Activated T-helper 9 cell treated with anti-CD3 and anti-CD28 coated beads, Interleukin-2, amount 50 U/mL, for 16 hours (primary cell): ENCODE measurements at regions not wholly inside any gene's neighbourhood (a gene's known extent, or its start where the extent isn't known, plus 50 kb on each side); places are given as distances from the start of the nearest gene placed in this dataset.

Experiments used
- DNase-seq: peaks from one replicate; pipeline ENCODE4 v3.0.0-alpha.2; 2020; ENCODE audit warnings: low read depth

GRCh38 chr13:72113076-72113475, 246.1 kb upstream of the DACH1 start:
- DNase-seq, result no peak

GRCh38 chr13:72112216-72112615, 245.2 kb upstream of the DACH1 start:
- no peak for DNase-seq

- no peak for DNase-seq
Measured at GRCh38 chr13:72109863-72110262, 242.9 kb upstream of the DACH1 start.

- no peak for DNase-seq
Measured at GRCh38 chr13:72104656-72105180, 237.7 kb upstream of the DACH1 start.

GRCh38 chr13:72101768-72102400, 234.9 kb upstream of the DACH1 start:
- DNase-seq, result no peak

DNA sequence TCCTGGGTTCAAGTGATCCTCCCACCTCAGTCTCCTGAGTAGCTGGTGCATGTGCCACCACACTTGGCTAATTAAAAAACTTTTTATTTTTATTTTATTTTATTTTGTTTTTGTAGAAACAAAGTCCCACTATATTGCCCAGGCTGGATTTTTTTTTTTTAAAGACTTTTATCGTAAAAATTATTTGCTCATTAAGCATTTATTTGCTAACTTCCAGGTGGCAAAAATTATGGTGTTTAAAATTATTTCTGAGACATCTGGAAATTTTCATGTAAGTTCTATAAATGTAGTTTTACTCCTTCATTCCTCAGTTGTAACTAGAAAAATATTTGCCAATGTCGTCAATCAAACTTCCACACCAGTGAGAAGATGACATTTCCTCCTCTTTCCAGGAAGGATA, 233.3 kb upstream of the DACH1 start:
- no peak for DNase-seq

DNA sequence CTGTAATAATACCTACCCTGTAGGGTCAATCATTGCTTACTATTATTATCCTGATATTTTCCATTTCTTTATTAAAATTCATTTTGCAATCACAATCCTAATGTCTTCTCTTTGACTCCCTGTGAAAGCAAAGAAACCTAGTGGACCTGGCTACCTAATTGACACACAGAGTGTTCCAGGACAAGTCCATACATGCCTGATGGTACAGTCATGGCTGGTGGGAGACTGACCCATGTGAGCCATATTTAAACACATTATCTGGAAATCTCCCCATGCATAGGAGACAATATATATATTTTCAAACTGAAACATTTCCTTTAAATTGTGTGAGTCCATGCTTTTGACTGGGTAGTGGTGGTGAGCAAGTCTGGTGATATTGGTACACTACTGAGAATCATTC, 230.6 kb upstream of the DACH1 start:
- DNase-seq, result no peak

DNA sequence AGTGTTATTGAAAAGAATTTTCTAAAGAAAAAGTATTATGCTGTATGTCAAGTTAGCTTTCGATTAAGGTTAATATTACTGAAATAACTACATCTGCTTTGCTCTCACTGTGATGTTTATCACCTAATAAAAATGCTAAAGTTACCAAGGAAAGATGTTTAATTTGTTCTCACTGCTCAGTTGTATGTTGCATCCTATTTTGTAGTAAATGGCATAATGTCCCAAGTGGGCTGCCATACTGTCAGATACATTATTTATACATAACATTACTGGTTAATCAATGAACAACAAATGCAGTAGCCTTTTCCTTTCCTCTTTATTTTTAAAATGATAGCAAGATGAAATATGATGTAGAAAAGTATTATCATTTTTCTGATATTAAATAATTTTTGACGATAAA, 226.3 kb upstream of the DACH1 start:
- DNase-seq, result no peak

DNA sequence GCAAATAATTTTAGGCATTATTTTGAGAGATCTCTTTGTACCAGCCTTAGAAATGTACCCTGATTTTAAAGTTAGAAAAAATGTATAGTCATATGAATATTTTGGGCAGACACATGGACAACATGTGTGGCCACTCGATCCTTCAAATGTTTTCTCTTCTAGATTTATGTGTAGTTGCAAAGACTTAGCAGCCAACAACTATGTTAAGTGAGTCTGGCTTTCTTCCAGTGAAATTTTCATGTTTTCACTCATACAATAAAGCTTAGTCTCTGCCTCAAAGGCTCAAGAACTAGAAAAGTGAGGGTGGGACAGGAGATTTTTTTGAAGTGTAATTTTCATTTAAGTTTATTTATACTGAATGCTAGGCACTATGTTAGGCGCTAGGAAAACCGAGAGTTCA, 207.7 kb upstream of the DACH1 start:
- DNase-seq, result no peak

DNA sequence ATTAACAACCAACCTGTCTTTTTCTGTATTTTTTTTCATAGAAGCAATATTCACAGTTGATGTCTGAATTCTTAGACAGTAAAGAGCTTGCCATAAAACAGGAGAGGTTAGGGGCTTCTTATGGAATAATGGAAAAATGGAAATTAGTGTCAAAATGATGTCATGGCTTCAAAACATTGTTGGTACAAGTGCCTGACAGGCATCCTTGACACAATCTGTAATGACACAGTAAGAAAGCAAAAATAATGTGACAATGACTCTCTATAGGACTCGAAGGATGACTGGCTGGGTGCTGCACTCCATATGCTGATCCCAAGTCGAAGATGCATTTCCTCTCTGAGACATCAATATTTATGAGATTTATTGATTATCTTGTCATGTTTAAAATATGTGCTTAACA, 205.3 kb upstream of the DACH1 start:
- DNase-seq, result no peak

DNA sequence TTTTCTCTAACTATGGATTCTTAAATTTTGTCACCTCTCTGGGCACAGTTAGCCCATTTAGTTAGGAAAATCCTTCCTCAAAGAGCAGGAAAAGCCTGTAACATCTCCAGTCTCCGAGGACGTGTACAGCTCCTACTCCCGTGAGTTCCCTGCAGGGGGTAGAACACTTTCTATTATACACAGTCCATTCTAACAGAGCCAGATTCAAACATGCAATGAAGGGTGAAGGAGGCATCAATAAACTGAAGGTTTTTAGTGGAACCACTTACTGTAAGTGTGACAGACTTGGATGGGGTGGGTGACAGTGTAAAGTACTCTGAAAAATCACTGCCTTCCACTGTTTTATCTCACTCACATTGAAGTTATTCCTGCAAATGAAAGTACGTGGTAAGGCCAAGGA, 204.7 kb upstream of the DACH1 start:
- no peak for DNase-seq

DNA sequence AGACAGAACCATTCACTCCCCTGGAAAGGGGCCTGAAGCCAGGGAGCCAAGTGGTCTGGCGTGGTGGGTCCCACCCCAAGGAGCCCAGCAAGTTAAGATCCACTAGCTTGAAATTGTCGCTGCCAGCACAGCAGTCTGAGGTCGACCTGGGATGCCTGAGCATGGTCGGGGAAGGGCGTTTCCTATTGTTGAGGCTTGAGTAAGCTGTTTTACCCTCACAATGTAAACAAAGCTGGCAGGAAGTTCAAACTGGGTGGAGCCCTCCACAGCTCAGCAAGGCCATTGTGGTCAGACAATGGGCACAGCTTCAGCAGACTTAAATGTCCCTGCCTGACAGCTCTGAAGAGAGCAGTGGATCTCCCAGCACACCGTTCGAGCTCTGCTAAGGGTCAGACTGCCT, 195.6 kb upstream of the DACH1 start:
- DNase-seq, result no peak

DNA sequence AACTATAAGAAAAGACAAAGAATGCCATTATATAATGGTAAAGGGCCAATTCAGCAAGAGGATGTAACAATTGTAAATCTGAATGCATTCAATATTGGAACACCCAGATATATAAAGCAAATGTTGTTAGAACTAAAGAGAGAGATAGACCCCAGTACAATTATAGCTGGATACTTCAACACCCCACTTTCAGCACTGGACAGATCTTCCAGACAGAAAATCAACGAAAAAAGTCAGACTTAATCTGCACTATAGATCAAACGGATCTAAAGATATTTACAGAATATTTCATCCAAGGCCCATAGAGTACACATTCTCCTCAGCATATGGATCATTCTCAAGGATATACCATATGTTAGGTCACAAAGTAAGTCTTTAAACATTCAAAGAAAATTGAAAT, 194.6 kb upstream of the DACH1 start:
- no peak for DNase-seq

GRCh38 chr13:72050251-72050650, 183.2 kb upstream of the DACH1 start:
- no peak for DNase-seq

GRCh38 chr13:72043366-72043765, 176.4 kb upstream of the DACH1 start:
- DNase-seq, result no peak

- DNase-seq, result no peak
Measured at GRCh38 chr13:72041165-72041564, 174.2 kb upstream of the DACH1 start.

DNA sequence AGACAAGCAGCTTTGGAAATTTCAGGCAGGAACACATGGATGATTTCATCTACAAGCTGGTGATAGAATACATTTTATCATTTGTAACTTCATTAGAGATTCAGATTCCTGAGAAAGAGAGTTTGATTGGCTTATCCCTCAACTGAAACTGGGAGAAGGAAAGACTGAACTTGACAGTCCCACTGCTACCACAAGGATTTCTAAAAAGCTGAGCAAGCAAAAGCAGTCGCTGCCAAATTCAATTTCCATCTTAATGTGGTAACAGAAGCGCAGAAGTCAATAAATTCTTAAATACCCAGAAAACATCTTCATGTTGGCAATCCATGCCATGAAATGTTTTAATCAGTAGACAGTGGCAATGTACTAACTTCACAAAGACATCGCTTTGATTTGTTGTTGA, 172.1 kb upstream of the DACH1 start:
- no peak for DNase-seq

DNA sequence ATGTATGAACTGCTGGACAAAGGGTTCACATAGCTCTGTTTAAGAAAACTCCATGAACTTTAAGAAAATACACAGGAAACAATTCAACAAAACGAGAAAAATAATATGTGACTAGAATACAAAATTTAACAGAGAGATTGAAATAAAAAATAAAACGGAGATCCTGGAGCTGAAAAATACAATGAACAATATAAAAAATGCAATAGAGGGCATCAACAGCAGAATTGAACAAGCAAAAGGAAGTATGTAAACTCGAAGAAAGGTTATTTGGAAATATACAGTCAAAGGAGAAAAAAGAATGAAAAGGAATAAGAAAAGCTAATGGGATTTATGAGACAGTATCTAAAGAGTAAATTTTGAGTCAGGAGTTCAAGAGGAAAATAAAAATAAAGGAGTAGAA, 163.0 kb upstream of the DACH1 start:
- DNase-seq, result no peak

DNA sequence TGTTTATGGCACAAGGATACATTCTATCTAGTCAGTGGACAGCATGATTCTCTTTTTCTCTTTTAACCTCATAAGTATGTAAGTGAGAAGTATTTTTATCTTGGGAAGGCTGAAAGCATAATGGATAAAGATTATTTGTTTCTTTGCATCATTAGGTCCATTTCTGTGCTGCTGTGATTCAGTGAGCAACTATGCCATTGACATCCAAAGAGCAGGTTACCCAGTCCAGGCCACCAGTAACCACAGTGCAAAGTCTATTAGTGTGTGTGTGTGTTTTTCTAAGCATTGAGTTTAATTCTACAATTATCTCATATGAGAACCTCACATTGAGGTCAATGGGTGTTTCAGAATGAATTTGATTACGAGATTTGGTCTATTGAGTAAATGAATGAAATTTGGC, 158.8 kb upstream of the DACH1 start:
- DNase-seq, result no peak

GRCh38 chr13:72023895-72024294, 156.9 kb upstream of the DACH1 start:
- DNase-seq, result no peak

- no peak for DNase-seq
Measured at GRCh38 chr13:72005455-72005854, 138.5 kb upstream of the DACH1 start.

GRCh38 chr13:72004784-72005374, 137.9 kb upstream of the DACH1 start:
- no peak for DNase-seq

DNA sequence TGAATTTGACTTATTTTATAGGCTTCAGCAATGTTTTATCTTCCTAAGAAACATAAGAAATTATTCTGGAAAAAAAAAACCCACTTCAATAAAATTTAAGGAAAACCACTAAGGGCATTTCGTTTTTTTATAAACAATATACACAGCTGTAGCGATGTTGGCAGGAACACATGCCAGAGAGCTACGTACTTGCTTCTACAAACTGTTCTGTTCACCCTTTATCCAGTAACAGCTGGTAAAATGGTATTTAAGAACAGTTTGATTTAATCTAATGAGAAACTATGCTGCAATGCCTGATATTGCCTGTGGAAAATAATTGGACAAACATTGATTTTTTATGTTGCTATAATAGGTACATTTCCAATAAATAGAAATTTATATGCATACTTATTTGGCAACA, 137.2 kb upstream of the DACH1 start:
- no peak for DNase-seq

DNA sequence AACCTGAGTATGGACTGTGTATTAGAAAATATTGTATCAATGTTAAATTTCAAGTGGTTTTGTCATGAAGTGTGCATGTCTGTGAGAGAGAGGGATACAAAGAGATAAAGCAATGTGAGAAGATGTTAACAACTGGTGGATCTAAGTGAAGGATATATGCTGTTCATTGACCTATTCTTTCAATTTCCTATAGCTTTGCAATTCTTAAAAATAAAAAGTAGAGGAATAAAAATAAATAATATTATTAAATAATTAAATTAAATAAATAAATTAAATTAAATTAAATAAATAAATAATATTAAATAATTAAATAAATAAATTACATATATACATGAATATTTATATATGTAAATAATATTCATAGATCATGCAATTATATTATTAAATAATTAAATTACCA, 131.2 kb upstream of the DACH1 start:
- no peak for DNase-seq
